K562 (cell line): ENCODE measurements at regions not wholly inside any gene's neighbourhood (a gene's known extent, or its start where the extent isn't known, plus 50 kb on each side); places are given as distances from the start of the nearest gene placed in this dataset.

Experiments used
- ATAC-seq: fragments of 200-7000 bp; cut with Tn5 transposase; 3 replicates; pipeline ENCODE4 v1.9.1; 2020; ENCODE audit warnings: moderate library complexity
- BruUV-seq: library from RNA; stranded (reverse); fragments of 400-500 nt; replicated peaks from 2 replicates; lab custom pipeline; 2021; lab: Mats Ljungman, UMichigan
- CTCF ChIA-PET: fragments of 300-600 bp; formaldehyde crosslinking; extraction: SDS; loops from one replicate; lab custom pipeline; 2021; ENCODE audit warnings: low intra/inter-chr PET ratio; lab: Yijun Ruan, JAX
- POLR2A ChIA-PET: fragments of 300-600, 350-650 bp; sonication (Branson Sonifier 250); formaldehyde crosslinking; extraction: SDS; loops from one replicate; lab custom pipeline; 2021; ENCODE audit warnings: antibody characterized with exemption, inconsistent platforms; lab: Yijun Ruan, JAX
- DNase-seq, 4 experiments: peaks; one replicate each; pipeline versions ENCODE4 v3.0.0 to v3.0.0-alpha.2; 2011 to 2018; ENCODE audit warnings: low spot score in 3 of 4, mixed read lengths in 3 of 4; ENCODE audit errors: extremely low read depth in 1 of 4
- FAIRE-seq: peaks from 2 replicates; lab custom pipeline; 2011; peaks lifted over from hg19 to GRCh38; lab: Jason Lieb, UNC
- H2AFZ ChIP-seq: 2 replicates; pipeline ENCODE4 v1.6.0; 2011; ENCODE audit warnings: low read depth, low read length, control low read depth, inconsistent platforms
- H3K27ac ChIP-seq: fragments of 200-600 bp; 3 replicates; pipeline ENCODE4 v1.8.0; 2011; ENCODE audit warnings: low read depth, mild to moderate bottlenecking, control low read depth, inconsistent platforms, low read length, moderate library complexity, mixed read lengths; ENCODE audit errors: extremely low read depth
- H3K27me3 ChIP-seq, 2 experiments: fragments of 300-600 bp in 1 of 2; 2 replicates in 1 of 2; 3 replicates in 1 of 2; pipeline versions ENCODE4 v1.6.0 to v1.8.0; 2011; ENCODE audit warnings: inconsistent platforms in 2 of 2, low read length in 2 of 2, mild to moderate bottlenecking in 1 of 2, mixed read lengths in 1 of 2, moderate library complexity in 1 of 2; ENCODE audit not compliant: control insufficient read depth in 2 of 2, insufficient read depth in 2 of 2
- H3K36me3 ChIP-seq: fragments of 300-600 bp; 3 replicates; pipeline ENCODE4 v1.8.0; 2011; ENCODE audit warnings: mild to moderate bottlenecking, low read length, inconsistent platforms; ENCODE audit not compliant: control insufficient read depth, insufficient read depth
- H3K4me1 ChIP-seq, 2 experiments: fragments of 200-600 bp in 1 of 2; replicated peaks in 1 of 2; 2 replicates in 1 of 2; 3 replicates in 1 of 2; pipeline versions ENCODE4 v1.5.1 to v1.8.0; 2011; ENCODE audit warnings: inconsistent platforms in 2 of 2, low read length in 2 of 2, mild to moderate bottlenecking in 1 of 2, mixed read lengths in 1 of 2, moderate library complexity in 1 of 2; ENCODE audit not compliant: control insufficient read depth in 2 of 2, insufficient read depth in 2 of 2
- H3K4me2 ChIP-seq: 2 replicates; pipeline ENCODE4 v1.6.1; 2011; ENCODE audit warnings: low read length, control low read depth, inconsistent platforms, mixed read lengths; ENCODE audit not compliant: insufficient read depth
- H3K4me3 ChIP-seq: fragments of 200-600 bp; sonication (generic), shearing (Covaris generic); 2 replicates; pipeline ENCODE4 v1.5.1; 2016; ENCODE audit warnings: control low read depth, inconsistent platforms
- H3K79me2 ChIP-seq: fragments of 200-600 bp; 3 replicates; pipeline ENCODE4 v1.8.0; 2011; ENCODE audit warnings: low read length, inconsistent platforms; ENCODE audit not compliant: control insufficient read depth, insufficient read depth
- H3K9ac ChIP-seq, 2 experiments: 2 replicates each; pipeline versions ENCODE4 v1.6.0 to v1.6.1; 2011; ENCODE audit warnings: low read depth in 2 of 2, low read length in 2 of 2, control low read depth in 1 of 2, inconsistent platforms in 1 of 2, mild to moderate bottlenecking in 1 of 2, mixed read lengths in 1 of 2; ENCODE audit not compliant: insufficient read depth in 1 of 2
- H3K9me1 ChIP-seq: one replicate; pipeline ENCODE4 v1.6.0; 2011; ENCODE audit warnings: inconsistent platforms, mild to moderate bottlenecking, low read length, moderate library complexity; ENCODE audit not compliant: control insufficient read depth, insufficient read depth
- H3K9me3 ChIP-seq: replicated peaks from 2 replicates; pipeline ENCODE4 v1.5.1; 2011; ENCODE audit warnings: low read depth, low read length, inconsistent platforms; ENCODE audit not compliant: control insufficient read depth, insufficient read depth
- H4K20me1 ChIP-seq: replicated peaks from 2 replicates; pipeline ENCODE4 v1.6.1; 2011; ENCODE audit warnings: low read length, inconsistent platforms, mixed read lengths; ENCODE audit not compliant: control insufficient read depth, insufficient read depth
- BDP1 ChIP-seq: IDR thresholded peaks from 3 replicates; pipeline ENCODE4 v1.6.1; 2011; ENCODE audit not compliant: insufficient read length, insufficient read depth
- EHMT2 ChIP-seq: fragments of 450-650 bp; IDR thresholded peaks from 2 replicates; pipeline ENCODE4 v1.6.1; 2018; ENCODE audit warnings: antibody characterized with exemption
- PCBP2 ChIP-seq: fragments of 200-400 bp; formaldehyde crosslinking; IDR thresholded peaks from 2 replicates; pipeline ENCODE4 v1.6.1; 2018; ENCODE audit warnings: low read length, low read depth, mild to moderate bottlenecking, moderate library complexity; ENCODE audit not compliant: poor library complexity, severe bottlenecking
- TAF9B ChIP-seq: fragments of 450-650 bp; IDR thresholded peaks from 2 replicates; pipeline ENCODE4 v1.6.1; 2018; ENCODE audit warnings: mild to moderate bottlenecking; ENCODE audit not compliant: partially characterized antibody
- ZNF140 ChIP-seq: fragments of 250-450 bp; sonication (Bioruptor Pico); IDR thresholded peaks from 2 replicates; pipeline ENCODE4 v1.8.0; 2021; ENCODE audit warnings: moderate library complexity, mild to moderate bottlenecking, inconsistent platforms
- WGBS: fragments of 100-300 bp; shearing (Covaris generic); methylation state at CpG from one replicate; pipeline ENCODE4 v1.1.6; 2016; ENCODE audit warnings: low coverage, mixed read lengths; ENCODE audit not compliant: insufficient coverage; ENCODE audit errors: missing lambda C conversion rate; 5-methylcytosine and 5-hydroxymethylcytosine counted together
- in situ Hi-C: fragments of 300-500 bp; cut with MboI; formaldehyde crosslinking; loops from 4 replicates; pipeline ENCODE4 v1.15.0; 2018; ENCODE audit warnings: inconsistent platforms, mixed read lengths
- intact Hi-C: fragments of 100-400 bp; cut with micrococcal nuclease; formaldehyde crosslinking; loops from 2 replicates; pipeline ENCODE4 v1.14.2; 2022
- TF ChIP-seq, protein P1 (sequence below): fragments of 250-450 bp; sonication (Bioruptor Pico); IDR thresholded peaks from 2 replicates; pipeline ENCODE4 v1.4.0; 2020
- TF ChIP-seq, protein P2 (sequence below): conservative IDR thresholded peaks from 2 replicates; pipeline ENCODE4 v1.6.1; 2011; ENCODE audit warnings: low read depth, mild to moderate bottlenecking, low read length; ENCODE audit not compliant: control insufficient read depth

- TF ChIP-seq, protein P1, sequence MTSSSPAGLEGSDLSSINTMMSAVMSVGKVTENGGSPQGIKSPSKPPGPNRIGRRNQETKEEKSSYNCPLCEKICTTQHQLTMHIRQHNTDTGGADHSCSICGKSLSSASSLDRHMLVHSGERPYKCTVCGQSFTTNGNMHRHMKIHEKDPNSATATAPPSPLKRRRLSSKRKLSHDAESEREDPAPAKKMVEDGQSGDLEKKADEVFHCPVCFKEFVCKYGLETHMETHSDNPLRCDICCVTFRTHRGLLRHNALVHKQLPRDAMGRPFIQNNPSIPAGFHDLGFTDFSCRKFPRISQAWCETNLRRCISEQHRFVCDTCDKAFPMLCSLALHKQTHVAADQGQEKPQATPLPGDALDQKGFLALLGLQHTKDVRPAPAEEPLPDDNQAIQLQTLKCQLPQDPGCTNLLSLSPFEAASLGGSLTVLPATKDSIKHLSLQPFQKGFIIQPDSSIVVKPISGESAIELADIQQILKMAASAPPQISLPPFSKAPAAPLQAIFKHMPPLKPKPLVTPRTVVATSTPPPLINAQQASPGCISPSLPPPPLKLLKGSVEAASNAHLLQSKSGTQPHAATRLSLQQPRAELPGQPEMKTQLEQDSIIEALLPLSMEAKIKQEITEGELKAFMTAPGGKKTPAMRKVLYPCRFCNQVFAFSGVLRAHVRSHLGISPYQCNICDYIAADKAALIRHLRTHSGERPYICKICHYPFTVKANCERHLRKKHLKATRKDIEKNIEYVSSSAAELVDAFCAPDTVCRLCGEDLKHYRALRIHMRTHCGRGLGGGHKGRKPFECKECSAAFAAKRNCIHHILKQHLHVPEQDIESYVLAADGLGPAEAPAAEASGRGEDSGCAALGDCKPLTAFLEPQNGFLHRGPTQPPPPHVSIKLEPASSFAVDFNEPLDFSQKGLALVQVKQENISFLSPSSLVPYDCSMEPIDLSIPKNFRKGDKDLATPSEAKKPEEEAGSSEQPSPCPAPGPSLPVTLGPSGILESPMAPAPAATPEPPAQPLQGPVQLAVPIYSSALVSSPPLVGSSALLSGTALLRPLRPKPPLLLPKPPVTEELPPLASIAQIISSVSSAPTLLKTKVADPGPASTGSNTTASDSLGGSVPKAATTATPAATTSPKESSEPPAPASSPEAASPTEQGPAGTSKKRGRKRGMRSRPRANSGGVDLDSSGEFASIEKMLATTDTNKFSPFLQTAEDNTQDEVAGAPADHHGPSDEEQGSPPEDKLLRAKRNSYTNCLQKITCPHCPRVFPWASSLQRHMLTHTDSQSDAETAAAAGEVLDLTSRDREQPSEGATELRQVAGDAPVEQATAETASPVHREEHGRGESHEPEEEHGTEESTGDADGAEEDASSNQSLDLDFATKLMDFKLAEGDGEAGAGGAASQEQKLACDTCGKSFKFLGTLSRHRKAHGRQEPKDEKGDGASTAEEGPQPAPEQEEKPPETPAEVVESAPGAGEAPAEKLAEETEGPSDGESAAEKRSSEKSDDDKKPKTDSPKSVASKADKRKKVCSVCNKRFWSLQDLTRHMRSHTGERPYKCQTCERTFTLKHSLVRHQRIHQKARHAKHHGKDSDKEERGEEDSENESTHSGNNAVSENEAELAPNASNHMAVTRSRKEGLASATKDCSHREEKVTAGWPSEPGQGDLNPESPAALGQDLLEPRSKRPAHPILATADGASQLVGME (CRISPR knock-in tag), result no peak
- TF ChIP-seq TAF9B, result no peak
- TF ChIP-seq BDP1, result no peak
- no peak for TF ChIP-seq ZNF140
- no peak for TF ChIP-seq EHMT2
- TF ChIP-seq, all 486 proteins: peak for 0
Observed at GRCh38 chr9:75743855-75744254, 146.6 kb upstream of the PCSK5 start (continued).

DNA sequence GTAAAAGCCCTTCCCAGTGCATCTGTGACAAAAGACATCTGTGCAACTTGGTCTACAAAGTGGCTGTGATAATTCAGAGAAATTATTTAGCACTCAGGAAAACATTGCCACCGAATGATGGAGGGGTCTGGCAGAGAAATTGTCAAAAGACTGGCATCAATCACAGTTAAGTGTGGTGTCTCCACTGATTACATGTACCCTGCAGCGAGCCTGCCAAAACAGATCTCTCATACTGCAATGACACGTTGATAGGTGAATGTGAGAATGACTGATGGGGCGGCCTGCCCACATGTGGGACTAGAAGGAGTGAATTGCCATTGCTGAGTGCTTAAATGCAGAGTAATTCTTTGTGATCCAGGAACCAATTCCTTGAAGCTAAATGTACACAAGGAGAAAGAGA is 136.4 kb upstream of the PCSK5 start:
- H3K79me2 ChIP-seq, result no peaks in the 10 kb centered on the region
- H3K4me1 ChIP-seq, result no peaks in the 10 kb centered on the region
- no peaks in the 10 kb centered on the region for H4K20me1 ChIP-seq
- no TSS peak for BruUV-seq
- no peak overlapping the region for H3K9ac ChIP-seq
- H3K4me3 ChIP-seq, result no peak overlapping the region
- ChIA-PET CTCF (no interaction called here), POLR2A (no interaction called here)
- H3K9me1 ChIP-seq, result no peaks in the 10 kb centered on the region
- FAIRE-seq (no peak), DNase-seq (no peak), ATAC-seq (no peak)
- no peaks in the 10 kb centered on the region for H3K27me3 ChIP-seq
- H3K36me3 ChIP-seq, result no peaks in the 10 kb centered on the region
- H3K9me3 ChIP-seq, result no peaks in the 10 kb centered on the region
- no peak overlapping the region for H3K27ac ChIP-seq
- intact Hi-C loops (no loop called here), in situ Hi-C loops (no loop called here)
- no peak overlapping the region for H2AFZ ChIP-seq
- no peak overlapping the region for H3K4me2 ChIP-seq
- WGBS, result 0% methylated on average over 4 of the region's 4 CpGs
- no peak for TF ChIP-seq PCBP2
- TF ChIP-seq, protein P2, sequence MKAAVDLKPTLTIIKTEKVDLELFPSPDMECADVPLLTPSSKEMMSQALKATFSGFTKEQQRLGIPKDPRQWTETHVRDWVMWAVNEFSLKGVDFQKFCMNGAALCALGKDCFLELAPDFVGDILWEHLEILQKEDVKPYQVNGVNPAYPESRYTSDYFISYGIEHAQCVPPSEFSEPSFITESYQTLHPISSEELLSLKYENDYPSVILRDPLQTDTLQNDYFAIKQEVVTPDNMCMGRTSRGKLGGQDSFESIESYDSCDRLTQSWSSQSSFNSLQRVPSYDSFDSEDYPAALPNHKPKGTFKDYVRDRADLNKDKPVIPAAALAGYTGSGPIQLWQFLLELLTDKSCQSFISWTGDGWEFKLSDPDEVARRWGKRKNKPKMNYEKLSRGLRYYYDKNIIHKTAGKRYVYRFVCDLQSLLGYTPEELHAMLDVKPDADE, result no peak
